Left lung (tissue), 4 donors: ENCODE measurements at regions not wholly inside any gene's neighbourhood (a gene's known extent, or its start where the extent isn't known, plus 50 kb on each side); places are given as distances from the start of the nearest gene placed in this dataset.

Experiments used
- ATAC-seq: fragments of 200-7000 bp; cut with Tn5 transposase; one replicate; pipeline ENCODE4 v1.9.1; 2020; ENCODE audit warnings: moderate library complexity
- DNase-seq, 4 donors: peaks; one replicate each; pipeline ENCODE4 v3.0.0-alpha.2; 2013 to 2020
- H3K27ac ChIP-seq, 2 donors: fragments of 200-600 bp; sonication (generic) in 1 of 2; one replicate each; pipeline versions ENCODE4 v1.5.0 to v1.8.0; 2020 to 2021
- H3K27me3 ChIP-seq, 2 donors: fragments of 200-600 bp; sonication (generic) in 1 of 2; one replicate each; pipeline versions ENCODE4 v1.5.0 to v1.8.0; 2020 to 2021
- H3K36me3 ChIP-seq, 2 donors: fragments of 200-600 bp; sonication (generic) in 1 of 2; one replicate each; pipeline versions ENCODE4 v1.5.0 to v1.8.0; 2020 to 2021
- H3K4me1 ChIP-seq, 2 donors: fragments of 200-600 bp; one replicate each; pipeline ENCODE4 v1.8.0; 2021
- H3K4me3 ChIP-seq, 2 donors: fragments of 200-600 bp; sonication (generic) in 1 of 2; one replicate each; pipeline versions ENCODE4 v1.5.0 to v1.8.0; 2020 to 2021; ENCODE audit warnings: mild to moderate bottlenecking in 1 of 2
- H3K9me3 ChIP-seq, 2 donors: fragments of 200-600 bp; sonication (generic) in 1 of 2; one replicate each; pipeline versions ENCODE4 v1.5.0 to v1.8.0; 2020 to 2021
- intact Hi-C, 2 donors: fragments of 100-400 bp; cut with DNase I; formaldehyde crosslinking; loops; one replicate each; pipeline versions ENCODE4 v1.11.2 to v1.14.2; 2022
- TF ChIP-seq, protein P1 (sequence below), 2 donors: fragments of 200-600 bp; sonication (generic) in 1 of 2; IDR thresholded peaks; one replicate each; pipeline versions ENCODE4 v1.5.0 to v1.8.0; 2021; ENCODE audit warnings: antibody characterized with exemption in 2 of 2
- donor health status: DM: no; HTN: yes; CAD: no.
- donor health status: DM: no; HTN: no; CAD: no.

GRCh38 chr9:119649205-119649604 lies 280.0 kb upstream of the BRINP1 start:
- intact Hi-C loops: no loop called here
- DNase-seq: no peak

GRCh38 chr9:119639287-119639955 lies 270.2 kb upstream of the BRINP1 start:
- Histone ChIP-seq H3K4me1 (no peaks in the 10 kb centered on the region), H3K27ac (no peak overlapping the region), H3K27me3 (no peaks in the 10 kb centered on the region), H3K36me3 (no peaks in the 10 kb centered on the region), H3K4me3 (no peak overlapping the region), H3K9me3 (peaks cover 0 to 6% of the 10 kb centered on the region in 2 donors)
- intact Hi-C loops: no loop called here
- TF ChIP-seq, protein P1, sequence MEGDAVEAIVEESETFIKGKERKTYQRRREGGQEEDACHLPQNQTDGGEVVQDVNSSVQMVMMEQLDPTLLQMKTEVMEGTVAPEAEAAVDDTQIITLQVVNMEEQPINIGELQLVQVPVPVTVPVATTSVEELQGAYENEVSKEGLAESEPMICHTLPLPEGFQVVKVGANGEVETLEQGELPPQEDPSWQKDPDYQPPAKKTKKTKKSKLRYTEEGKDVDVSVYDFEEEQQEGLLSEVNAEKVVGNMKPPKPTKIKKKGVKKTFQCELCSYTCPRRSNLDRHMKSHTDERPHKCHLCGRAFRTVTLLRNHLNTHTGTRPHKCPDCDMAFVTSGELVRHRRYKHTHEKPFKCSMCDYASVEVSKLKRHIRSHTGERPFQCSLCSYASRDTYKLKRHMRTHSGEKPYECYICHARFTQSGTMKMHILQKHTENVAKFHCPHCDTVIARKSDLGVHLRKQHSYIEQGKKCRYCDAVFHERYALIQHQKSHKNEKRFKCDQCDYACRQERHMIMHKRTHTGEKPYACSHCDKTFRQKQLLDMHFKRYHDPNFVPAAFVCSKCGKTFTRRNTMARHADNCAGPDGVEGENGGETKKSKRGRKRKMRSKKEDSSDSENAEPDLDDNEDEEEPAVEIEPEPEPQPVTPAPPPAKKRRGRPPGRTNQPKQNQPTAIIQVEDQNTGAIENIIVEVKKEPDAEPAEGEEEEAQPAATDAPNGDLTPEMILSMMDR (IDR thresholded peaks at IDR 0.05): no peak
- ATAC-seq: peak; percentile 59
- DNase-seq: peak in 2 of 4 donors; percentile 5 to 11

More at GRCh38 chr9:119649205-119649604, 280.0 kb upstream of the BRINP1 start:
- TF ChIP-seq, protein P1 (IDR thresholded peaks at IDR 0.05): no peak
- Histone ChIP-seq H3K27ac (no peak overlapping the region), H3K36me3 (no peaks in the 10 kb centered on the region), H3K4me3 (no peak overlapping the region), H3K9me3 (no peaks in the 10 kb centered on the region), H3K27me3 (no peaks in the 10 kb centered on the region), H3K4me1 (no peaks in the 10 kb centered on the region)
- no peak for ATAC-seq

DNA sequence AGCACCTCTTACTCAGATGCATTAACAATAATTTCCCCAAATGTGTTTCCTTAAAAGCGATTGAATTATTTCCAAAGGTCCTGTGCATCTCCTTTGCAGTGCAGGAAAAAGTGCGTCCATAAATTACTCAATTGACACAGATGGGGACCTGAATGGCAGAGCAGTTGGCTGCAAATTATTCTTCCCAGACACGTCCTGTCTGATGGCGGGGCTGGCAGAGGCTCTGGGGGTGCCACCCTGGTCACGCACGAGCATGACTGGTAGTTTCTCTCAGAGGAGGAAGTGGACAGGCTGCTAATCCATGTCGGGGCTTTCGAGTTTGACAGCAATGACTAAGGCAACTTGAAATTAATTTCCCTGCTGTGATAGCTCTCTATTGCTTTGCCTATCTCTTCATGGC lies 264.8 kb upstream of the BRINP1 start:
- no peak for DNase-seq
- Histone ChIP-seq H3K27me3 (no peaks in the 10 kb centered on the region), H3K4me3 (no peak overlapping the region), H3K9me3 (peaks cover 0 to 6% of the 10 kb centered on the region in 2 donors), H3K36me3 (no peaks in the 10 kb centered on the region), H3K27ac (no peak overlapping the region), H3K4me1 (no peaks in the 10 kb centered on the region)
- no peak for ATAC-seq
- intact Hi-C loops: no loop called here
- TF ChIP-seq, protein P1 (IDR thresholded peaks at IDR 0.05): no peak

- Histone ChIP-seq H3K9me3 (peaks cover 0 to 2% of the 10 kb centered on the region in 2 donors), H3K4me3 (no peak overlapping the region), H3K27me3 (no peaks in the 10 kb centered on the region), H3K36me3 (no peaks in the 10 kb centered on the region), H3K4me1 (no peaks in the 10 kb centered on the region), H3K27ac (no peak overlapping the region)
- intact Hi-C loops: no loop called here
- ATAC-seq: no peak
- TF ChIP-seq, protein P1 (IDR thresholded peaks at IDR 0.05): no peak
- DNase-seq: no peak
These were observed 242.3 kb upstream of the BRINP1 start for GRCh38 chr9:119611565-119611964.

DNA sequence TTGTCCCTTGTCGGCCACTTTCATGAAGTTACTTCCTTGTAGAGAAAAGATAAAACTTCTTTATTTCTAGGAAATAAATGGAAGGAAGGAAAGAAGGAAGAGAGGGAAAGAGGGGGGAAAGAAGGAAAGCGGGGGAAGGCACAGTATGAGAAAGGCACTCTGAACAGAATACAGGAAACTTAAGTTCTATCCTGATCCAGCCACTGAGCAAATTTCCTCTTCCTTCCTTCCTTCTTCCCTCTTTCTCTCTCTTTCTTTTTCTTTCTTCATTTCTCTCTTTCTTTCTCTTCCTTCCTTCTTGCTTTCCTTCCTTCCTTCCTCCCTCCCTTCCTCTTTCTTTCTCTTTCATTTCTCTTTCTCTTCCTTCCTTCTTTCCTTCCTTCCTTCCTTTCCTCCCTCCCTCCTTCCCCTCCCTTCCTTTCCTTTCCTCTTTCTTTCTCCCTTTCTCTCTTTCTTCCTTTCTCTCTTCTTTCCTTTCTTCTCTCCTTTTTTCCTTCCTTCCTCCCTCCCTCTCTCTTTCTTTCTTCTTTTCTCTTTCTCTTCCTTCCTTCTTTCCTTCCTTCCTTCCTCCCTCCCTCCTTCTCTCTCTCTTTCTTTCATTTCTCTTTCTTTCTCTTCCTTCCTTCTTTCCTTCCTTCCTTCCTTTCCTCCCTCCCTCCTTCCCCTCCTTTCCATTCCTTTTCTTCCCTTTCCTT lies 240.2 kb upstream of the BRINP1 start:
- Histone ChIP-seq H3K27ac (no peak overlapping the region), H3K9me3 (peaks cover 0 to 2% of the 10 kb centered on the region in 2 donors), H3K36me3 (no peaks in the 10 kb centered on the region), H3K4me1 (no peaks in the 10 kb centered on the region), H3K4me3 (no peak overlapping the region), H3K27me3 (no peaks in the 10 kb centered on the region)
- no peak for DNase-seq
- no peak for ATAC-seq
- TF ChIP-seq, protein P1 (IDR thresholded peaks at IDR 0.05): no peak
- intact Hi-C loops: no loop called here
